H9 (cell line): ENCODE measurements at regions not wholly inside any gene's neighbourhood (a gene's known extent, or its start where the extent isn't known, plus 50 kb on each side); places are given as distances from the start of the nearest gene placed in this dataset.

Experiments
- DNase-seq: peaks from one replicate; pipeline ENCODE4 v3.0.0-alpha.2; 2017
- H2AFZ ChIP-seq: one replicate; pipeline ENCODE4 v1.6.1; 2013; ENCODE audit warnings: mild to moderate bottlenecking, low read length, control low read depth, moderate library complexity
- H2AK5ac ChIP-seq: 2 replicates; pipeline ENCODE4 v1.6.1; 2013; ENCODE audit warnings: low read length, control low read depth, mixed read lengths; ENCODE audit not compliant: insufficient read length
- H2BK120ac ChIP-seq: one replicate; pipeline ENCODE4 v1.6.1; 2013; ENCODE audit warnings: low read depth, mild to moderate bottlenecking, low read length, control low read depth, inconsistent platforms; ENCODE audit not compliant: poor library complexity, severe bottlenecking
- H2BK12ac ChIP-seq: 2 replicates; pipeline ENCODE4 v1.6.1; 2013; ENCODE audit warnings: low read length, control low read depth, mixed read lengths, low read depth; ENCODE audit not compliant: insufficient read length
- H2BK15ac ChIP-seq: 2 replicates; pipeline ENCODE4 v1.6.1; 2013; ENCODE audit warnings: low read depth, low read length, control low read depth
- H2BK20ac ChIP-seq: one replicate; pipeline ENCODE4 v1.6.1; 2013; ENCODE audit warnings: low read depth, mild to moderate bottlenecking, low read length, control low read depth, inconsistent platforms; ENCODE audit not compliant: poor library complexity, severe bottlenecking
- H2BK5ac ChIP-seq: 2 replicates; pipeline ENCODE4 v1.6.1; 2013; ENCODE audit warnings: low read length, control low read depth, mixed read lengths; ENCODE audit not compliant: insufficient read length
- H3K14ac ChIP-seq: 2 replicates; pipeline ENCODE4 v1.6.1; 2013; ENCODE audit warnings: low read length, control low read depth; ENCODE audit not compliant: insufficient read depth
- H3K18ac ChIP-seq: 2 replicates; pipeline ENCODE4 v1.6.1; 2013; ENCODE audit warnings: low read depth, mild to moderate bottlenecking, mixed read lengths, low read length, control low read depth; ENCODE audit not compliant: insufficient read length
- H3K23ac ChIP-seq: 2 replicates; pipeline ENCODE4 v1.6.1; 2013; ENCODE audit warnings: low read length, control low read depth, mixed read lengths, low read depth; ENCODE audit not compliant: insufficient read length
- H3K23me2 ChIP-seq: 2 replicates; pipeline ENCODE4 v1.6.1; 2013; ENCODE audit warnings: low read depth, mild to moderate bottlenecking, mixed read lengths, low read length, control low read depth; ENCODE audit not compliant: insufficient read length, poor library complexity, severe bottlenecking
- H3K27ac ChIP-seq: 2 replicates; pipeline ENCODE4 v1.5.1; 2013; ENCODE audit warnings: low read length, control low read depth, mixed read lengths, low read depth; ENCODE audit not compliant: insufficient read length
- H3K27me3 ChIP-seq: 2 replicates; pipeline ENCODE4 v1.6.1; 2013; ENCODE audit warnings: low read length, control low read depth, inconsistent platforms; ENCODE audit not compliant: insufficient read depth
- H3K4ac ChIP-seq: 2 replicates; pipeline ENCODE4 v1.6.1; 2013; ENCODE audit warnings: low read depth, mild to moderate bottlenecking, control low read depth, inconsistent platforms, low read length, moderate library complexity
- H3K4me1 ChIP-seq: 2 replicates; pipeline ENCODE4 v1.6.1; 2013; ENCODE audit warnings: low read length, control low read depth, inconsistent platforms; ENCODE audit not compliant: insufficient read depth
- H3K4me2 ChIP-seq: 2 replicates; pipeline ENCODE4 v1.6.1; 2013; ENCODE audit warnings: low read length, control low read depth, mixed read lengths; ENCODE audit not compliant: insufficient read length, insufficient read depth
- H3K56ac ChIP-seq: 2 replicates; pipeline ENCODE4 v1.6.1; 2013; ENCODE audit warnings: low read depth, mild to moderate bottlenecking, mixed read lengths, low read length, control low read depth; ENCODE audit not compliant: insufficient read length
- H3K79me1 ChIP-seq: 2 replicates; pipeline ENCODE4 v1.6.1; 2013; ENCODE audit warnings: low read depth, mild to moderate bottlenecking, moderate library complexity, low read length, control low read depth, inconsistent platforms; ENCODE audit not compliant: insufficient read depth, poor library complexity, severe bottlenecking
- H3K79me2 ChIP-seq: 2 replicates; pipeline ENCODE4 v1.6.1; 2013; ENCODE audit warnings: low read length, control low read depth, inconsistent platforms; ENCODE audit not compliant: insufficient read depth
- H3K9ac ChIP-seq: 2 replicates; pipeline ENCODE4 v1.6.1; 2013; ENCODE audit warnings: low read length, control low read depth, mixed read lengths; ENCODE audit not compliant: insufficient read length; ENCODE audit errors: extremely low read depth
- H3K9me3 ChIP-seq: one replicate; pipeline ENCODE4 v1.6.1; 2013; ENCODE audit warnings: low read depth, low read length, inconsistent platforms; ENCODE audit not compliant: control insufficient read depth
- H3T11ph ChIP-seq: one replicate; pipeline ENCODE4 v1.6.1; 2013; ENCODE audit warnings: mild to moderate bottlenecking, low read length, control low read depth, inconsistent platforms
- H4K20me1 ChIP-seq: one replicate; pipeline ENCODE4 v1.6.1; 2013; ENCODE audit not compliant: control insufficient read depth, insufficient read length, insufficient read depth
- H4K5ac ChIP-seq: 2 replicates; pipeline ENCODE4 v1.6.1; 2013; ENCODE audit warnings: low read depth, mild to moderate bottlenecking, mixed read lengths, low read length, control low read depth; ENCODE audit not compliant: insufficient read length
- H4K8ac ChIP-seq: replicated peaks from 2 replicates; pipeline ENCODE4 v1.6.1; 2013; ENCODE audit warnings: low read length, control low read depth, mixed read lengths, low read depth; ENCODE audit not compliant: insufficient read length
- H4K91ac ChIP-seq: 2 replicates; pipeline ENCODE4 v1.6.1; 2013; ENCODE audit warnings: low read depth, mild to moderate bottlenecking, moderate library complexity, mixed read lengths, low read length, control low read depth; ENCODE audit not compliant: insufficient read length
- H3K27ac Mint-ChIP-seq, 3 experiments: 2 replicates in 2 of 3; 3 replicates in 1 of 3; pipeline ENCODE4 v1.8.0; 2020 to 2021; ENCODE audit warnings: mixed read lengths in 3 of 3, mild to moderate bottlenecking in 1 of 3, moderate library complexity in 1 of 3
- H3K27me3 Mint-ChIP-seq: 2 replicates; pipeline ENCODE4 v1.8.0; 2021; ENCODE audit warnings: low read depth, mild to moderate bottlenecking, moderate library complexity, mixed read lengths
- H3K36me3 Mint-ChIP-seq, 3 experiments: 2 replicates in 2 of 3; 3 replicates in 1 of 3; pipeline ENCODE4 v1.8.0; 2020 to 2021; ENCODE audit warnings: low read depth in 3 of 3, mixed read lengths in 3 of 3; ENCODE audit not compliant: insufficient read depth in 1 of 3
- H3K4me1 Mint-ChIP-seq, 2 experiments: 2 replicates each; pipeline ENCODE4 v1.8.0; 2020; ENCODE audit warnings: mixed read lengths in 2 of 2
- H3K4me3 Mint-ChIP-seq, 2 experiments: 2 replicates in 1 of 2; 3 replicates in 1 of 2; pipeline ENCODE4 v1.8.0; 2020 to 2021; ENCODE audit warnings: mild to moderate bottlenecking in 2 of 2, mixed read lengths in 2 of 2, moderate library complexity in 1 of 2
- H3K9me3 Mint-ChIP-seq, 2 experiments: 2 replicates in 1 of 2; 3 replicates in 1 of 2; pipeline ENCODE4 v1.8.0; 2020; ENCODE audit warnings: mild to moderate bottlenecking in 2 of 2, mixed read lengths in 2 of 2, moderate library complexity in 1 of 2
- CTCF ChIP-seq: fragments of 200-600 bp; sonication (generic); conservative IDR thresholded peaks from 3 replicates; pipeline ENCODE4 v1.8.0; 2021; ENCODE audit warnings: antibody characterized with exemption, mild to moderate bottlenecking
- WGBS: extraction: QIAGEN DNeasy Blood & Tissue Kit; methylation state at CpG from one replicate; pipeline ENCODE4 v1.1.7; 2013; ENCODE audit warnings: missing lambda C conversion rate, low lambda C conversion rate, mixed read lengths; ENCODE audit not compliant: insufficient read length; ENCODE audit errors: extremely low coverage; 5-methylcytosine and 5-hydroxymethylcytosine counted together

- no peak overlapping the region for H3K18ac ChIP-seq
- H3K4me2 ChIP-seq = no peak overlapping the region
Measured at GRCh38 chr6:11416936-11417576, 120.5 kb upstream of the TMEM170B start.

More at GRCh38 chr6:11416936-11417576, 120.5 kb upstream of the TMEM170B start:
- H3K79me2 ChIP-seq = no peaks in the 10 kb centered on the region
- Mint-ChIP-seq H3K9me3 (peaks cover 7 to 15% of the 10 kb centered on the region in 2 experiments; a peak in 3 of 5 replicates), H3K27ac (no peak overlapping the region), H3K4me1 (peaks cover 4 to 5% of the 10 kb centered on the region in 2 experiments; a peak in 2 of 4 replicates), H3K36me3 (peaks cover 0 to 13% (median 8%) of the 10 kb centered on the region in 3 experiments; a peak in 5 of 7 replicates), H3K4me3 (no peak overlapping the region), H3K27me3 (no peaks in the 10 kb centered on the region)
- no peak overlapping the region for H3K14ac ChIP-seq
- no peak overlapping the region for H2AK5ac ChIP-seq
- H3K4me1 ChIP-seq = no peaks in the 10 kb centered on the region; the same call in 1 of the 2 replicates
- peak; percentile 53 for DNase-seq
- no peak overlapping the region for H3K27ac ChIP-seq
- H4K20me1 ChIP-seq = no peaks in the 10 kb centered on the region
- no peak overlapping the region for H4K91ac ChIP-seq
- H4K8ac ChIP-seq = no peak overlapping the region
- H2BK12ac ChIP-seq = no peak overlapping the region
- no peak overlapping the region for H3K9ac ChIP-seq
- no peak overlapping the region for H2BK5ac ChIP-seq
- WGBS = no CpG with 5 or more reads among the region's 54 CpGs
- no peaks in the 10 kb centered on the region for H3K9me3 ChIP-seq
- H3K23ac ChIP-seq = no peak overlapping the region
- H3K23me2 ChIP-seq = no peaks in the 10 kb centered on the region
- H2BK120ac ChIP-seq = no peak overlapping the region
- H3K27me3 ChIP-seq = no peaks in the 10 kb centered on the region
- no peak overlapping the region for H3T11ph ChIP-seq
- H3K79me1 ChIP-seq = no peaks in the 10 kb centered on the region
- no peak overlapping the region for H2BK15ac ChIP-seq
- H3K56ac ChIP-seq = no peak overlapping the region
- no peak; the same call in 2 of the 3 replicates for TF ChIP-seq CTCF
- H3K4ac ChIP-seq = no peak overlapping the region
- no peak overlapping the region for H4K5ac ChIP-seq
- no peak overlapping the region for H2BK20ac ChIP-seq
- H2AFZ ChIP-seq = no peak overlapping the region
